ENCODE measurements at regions not wholly inside any gene's neighbourhood (a gene's known extent, or its start where the extent isn't known, plus 50 kb on each side); places are given as distances from the start of the nearest gene placed in this dataset.

- no peaks in the 10 kb centered on the region for H3K27me3 ChIP-seq (ENCODE audit: control insufficient read depth, insufficient read depth, low read length)
- DNase-seq, result no peak
- no peak overlapping the region for H3K4me3 ChIP-seq (ENCODE audit: insufficient read depth, low read depth, low read length)
- H3K36me3 ChIP-seq (replicated peaks; ENCODE audit: control insufficient read depth, insufficient read depth, low read length), result no peaks in the 10 kb centered on the region
Measured at GRCh38 chr3:23062582-23062981, 140.5 kb upstream of the UBE2E2 start.

GRCh38 chr3:23062982-23063381 lies 140.1 kb upstream of the UBE2E2 start:
- DNase-seq, result no peak
- no peak overlapping the region for H3K4me3 ChIP-seq (ENCODE audit: insufficient read depth, low read depth, low read length)
- no peaks in the 10 kb centered on the region for H3K36me3 ChIP-seq (replicated peaks; ENCODE audit: control insufficient read depth, insufficient read depth, low read length)

GRCh38 chr3:23067116-23067515 lies 136.0 kb upstream of the UBE2E2 start:
- DNase-seq, result no peak
- Histone ChIP-seq H3K36me3 (replicated peaks; ENCODE audit: control insufficient read depth, insufficient read depth, low read length) (no peaks in the 10 kb centered on the region), H3K4me3 (ENCODE audit: insufficient read depth, low read depth, low read length) (no peak overlapping the region), H3K27me3 (ENCODE audit: control insufficient read depth, insufficient read depth, low read length) (no peaks in the 10 kb centered on the region; the same call in 1 of the 2 replicates)

More at GRCh38 chr3:23062982-23063381, 140.1 kb upstream of the UBE2E2 start:
- no peaks in the 10 kb centered on the region for H3K27me3 ChIP-seq (ENCODE audit: control insufficient read depth, insufficient read depth, low read length)

- peak; percentile 29 for DNase-seq
- Histone ChIP-seq H3K4me3 (ENCODE audit: insufficient read depth, low read depth, low read length) (no peak overlapping the region), H3K27me3 (ENCODE audit: control insufficient read depth, insufficient read depth, low read length) (no peaks in the 10 kb centered on the region; the same call in 1 of the 2 replicates), H3K36me3 (replicated peaks; ENCODE audit: control insufficient read depth, insufficient read depth, low read length) (no peaks in the 10 kb centered on the region)
Measured at GRCh38 chr3:23068016-23068728, 135.0 kb upstream of the UBE2E2 start.

- no peaks in the 10 kb centered on the region; the same call in 1 of the 2 replicates for H3K27me3 ChIP-seq (ENCODE audit: control insufficient read depth, insufficient read depth, low read length)
- H3K4me3 ChIP-seq (ENCODE audit: insufficient read depth, low read depth, low read length), result no peak overlapping the region
- H3K36me3 ChIP-seq (replicated peaks; ENCODE audit: control insufficient read depth, insufficient read depth, low read length), result no peaks in the 10 kb centered on the region
- no peak for DNase-seq
Measured at GRCh38 chr3:23071296-23071695, 131.8 kb upstream of the UBE2E2 start.

GRCh38 chr3:23071758-23072157 lies 131.4 kb upstream of the UBE2E2 start:
- Histone ChIP-seq H3K27me3 (ENCODE audit: control insufficient read depth, insufficient read depth, low read length) (no peaks in the 10 kb centered on the region; the same call in none of the 2 replicates), H3K4me3 (ENCODE audit: insufficient read depth, low read depth, low read length) (no peak overlapping the region), H3K36me3 (replicated peaks; ENCODE audit: control insufficient read depth, insufficient read depth, low read length) (no peaks in the 10 kb centered on the region)

GRCh38 chr3:23072693-23073092 lies 130.4 kb upstream of the UBE2E2 start:
- DNase-seq, result no peak
- no peaks in the 10 kb centered on the region for H3K36me3 ChIP-seq (replicated peaks; ENCODE audit: control insufficient read depth, insufficient read depth, low read length)
- H3K4me3 ChIP-seq (ENCODE audit: insufficient read depth, low read depth, low read length), result no peak overlapping the region
- no peaks in the 10 kb centered on the region; the same call in none of the 2 replicates for H3K27me3 ChIP-seq (ENCODE audit: control insufficient read depth, insufficient read depth, low read length)

More at GRCh38 chr3:23071758-23072157, 131.4 kb upstream of the UBE2E2 start:
- no peak for DNase-seq

GRCh38 chr3:23073724-23074305 lies 129.3 kb upstream of the UBE2E2 start:
- no peak for DNase-seq
- Histone ChIP-seq H3K27me3 (ENCODE audit: control insufficient read depth, insufficient read depth, low read length) (no peaks in the 10 kb centered on the region; the same call in none of the 2 replicates), H3K36me3 (replicated peaks; ENCODE audit: control insufficient read depth, insufficient read depth, low read length) (no peaks in the 10 kb centered on the region), H3K4me3 (ENCODE audit: insufficient read depth, low read depth, low read length) (no peak overlapping the region)

- no peak for DNase-seq
- Histone ChIP-seq H3K27me3 (ENCODE audit: control insufficient read depth, insufficient read depth, low read length) (no peaks in the 10 kb centered on the region; the same call in 1 of the 2 replicates), H3K4me3 (ENCODE audit: insufficient read depth, low read depth, low read length) (no peak overlapping the region), H3K36me3 (replicated peaks; ENCODE audit: control insufficient read depth, insufficient read depth, low read length) (no peaks in the 10 kb centered on the region)
Measured at GRCh38 chr3:23075496-23075895, 127.6 kb upstream of the UBE2E2 start.

- DNase-seq, result no peak
- no peaks in the 10 kb centered on the region for H3K36me3 ChIP-seq (replicated peaks; ENCODE audit: control insufficient read depth, insufficient read depth, low read length)
- H3K27me3 ChIP-seq (ENCODE audit: control insufficient read depth, insufficient read depth, low read length), result no peaks in the 10 kb centered on the region; the same call in 1 of the 2 replicates
- no peak overlapping the region for H3K4me3 ChIP-seq (ENCODE audit: insufficient read depth, low read depth, low read length)
Measured at GRCh38 chr3:23076437-23076836, 126.7 kb upstream of the UBE2E2 start.

GRCh38 chr3:23077126-23077525 lies 126.0 kb upstream of the UBE2E2 start:
- no peaks in the 10 kb centered on the region; the same call in 1 of the 2 replicates for H3K27me3 ChIP-seq (ENCODE audit: control insufficient read depth, insufficient read depth, low read length)
- H3K36me3 ChIP-seq (replicated peaks; ENCODE audit: control insufficient read depth, insufficient read depth, low read length), result no peaks in the 10 kb centered on the region
- DNase-seq, result no peak
- no peak overlapping the region for H3K4me3 ChIP-seq (ENCODE audit: insufficient read depth, low read depth, low read length)

- no peak for DNase-seq
- Histone ChIP-seq H3K4me3 (ENCODE audit: insufficient read depth, low read depth, low read length) (no peak overlapping the region), H3K27me3 (ENCODE audit: control insufficient read depth, insufficient read depth, low read length) (no peaks in the 10 kb centered on the region; the same call in 1 of the 2 replicates), H3K36me3 (replicated peaks; ENCODE audit: control insufficient read depth, insufficient read depth, low read length) (no peaks in the 10 kb centered on the region)
Measured at GRCh38 chr3:23078735-23079134, 124.4 kb upstream of the UBE2E2 start.

GRCh38 chr3:23079976-23080375 lies 123.2 kb upstream of the UBE2E2 start:
- Histone ChIP-seq H3K27me3 (ENCODE audit: control insufficient read depth, insufficient read depth, low read length) (no peaks in the 10 kb centered on the region; the same call in 1 of the 2 replicates), H3K36me3 (replicated peaks; ENCODE audit: control insufficient read depth, insufficient read depth, low read length) (no peaks in the 10 kb centered on the region), H3K4me3 (ENCODE audit: insufficient read depth, low read depth, low read length) (no peak overlapping the region)
- no peak for DNase-seq

- no peak for DNase-seq
- no peaks in the 10 kb centered on the region for H3K27me3 ChIP-seq (ENCODE audit: control insufficient read depth, insufficient read depth, low read length)
- no peak overlapping the region for H3K4me3 ChIP-seq (ENCODE audit: insufficient read depth, low read depth, low read length)
- no peaks in the 10 kb centered on the region for H3K36me3 ChIP-seq (replicated peaks; ENCODE audit: control insufficient read depth, insufficient read depth, low read length)
Measured at GRCh38 chr3:23083701-23084100, 119.4 kb upstream of the UBE2E2 start.

- Histone ChIP-seq H3K36me3 (replicated peaks; ENCODE audit: control insufficient read depth, insufficient read depth, low read length) (no peaks in the 10 kb centered on the region), H3K4me3 (ENCODE audit: insufficient read depth, low read depth, low read length) (no peak overlapping the region)
- no peak for DNase-seq
Measured at GRCh38 chr3:23084367-23084766, 118.8 kb upstream of the UBE2E2 start.

More at GRCh38 chr3:23084367-23084766, 118.8 kb upstream of the UBE2E2 start:
- H3K27me3 ChIP-seq (ENCODE audit: control insufficient read depth, insufficient read depth, low read length), result no peaks in the 10 kb centered on the region

All from H7 (cell line).